Endothelial cell of hepatic sinusoid (primary cell): ENCODE measurements at regions not wholly inside any gene's neighbourhood (a gene's known extent, or its start where the extent isn't known, plus 50 kb on each side); places are given as distances from the start of the nearest gene placed in this dataset.

Experiments used
- in situ Hi-C: cut with HindIII; loops from 2 replicates; pipeline ENCODE4 v1.10.0; 2017; ENCODE audit warnings: low sequenced_read_pairs

DNA sequence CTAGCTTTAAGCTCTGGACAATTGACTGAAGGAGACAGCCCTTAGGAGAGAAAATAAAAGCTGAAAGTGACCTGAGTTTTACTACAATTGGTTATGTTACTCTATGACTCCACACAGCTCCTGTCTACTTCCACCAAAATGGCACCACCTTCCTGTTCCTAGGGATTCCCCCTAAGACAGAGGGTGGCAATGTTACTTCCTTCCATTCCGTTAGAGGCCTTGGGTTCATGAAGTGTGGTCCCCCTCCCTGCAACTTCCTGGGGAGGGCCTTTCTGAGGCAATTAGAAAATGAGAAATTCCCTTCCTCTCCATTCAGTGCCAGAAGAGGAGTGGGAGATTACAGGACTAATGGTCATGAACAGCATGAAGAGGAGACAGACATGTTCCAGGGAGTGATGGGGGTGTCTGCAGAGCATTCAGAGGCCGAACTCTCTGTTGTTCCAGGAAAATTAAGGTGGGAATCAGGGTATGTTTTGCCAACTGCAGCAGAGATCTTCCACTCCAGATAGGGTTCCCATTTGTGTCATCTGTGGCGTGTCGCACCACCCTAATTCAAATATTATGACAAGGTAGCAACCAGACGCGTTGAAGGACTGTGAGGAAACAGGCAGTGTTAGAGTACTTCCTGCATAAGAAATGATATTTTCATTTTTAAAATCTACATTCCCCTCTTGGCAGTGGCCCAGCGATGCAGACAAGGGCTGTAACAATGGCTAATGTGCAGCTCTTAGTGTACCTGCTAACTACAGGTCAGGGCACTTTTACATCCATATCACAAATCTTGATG is 53.1 kb upstream of the TRIM67 start:
- in situ Hi-C loops = no loop called here

DNA sequence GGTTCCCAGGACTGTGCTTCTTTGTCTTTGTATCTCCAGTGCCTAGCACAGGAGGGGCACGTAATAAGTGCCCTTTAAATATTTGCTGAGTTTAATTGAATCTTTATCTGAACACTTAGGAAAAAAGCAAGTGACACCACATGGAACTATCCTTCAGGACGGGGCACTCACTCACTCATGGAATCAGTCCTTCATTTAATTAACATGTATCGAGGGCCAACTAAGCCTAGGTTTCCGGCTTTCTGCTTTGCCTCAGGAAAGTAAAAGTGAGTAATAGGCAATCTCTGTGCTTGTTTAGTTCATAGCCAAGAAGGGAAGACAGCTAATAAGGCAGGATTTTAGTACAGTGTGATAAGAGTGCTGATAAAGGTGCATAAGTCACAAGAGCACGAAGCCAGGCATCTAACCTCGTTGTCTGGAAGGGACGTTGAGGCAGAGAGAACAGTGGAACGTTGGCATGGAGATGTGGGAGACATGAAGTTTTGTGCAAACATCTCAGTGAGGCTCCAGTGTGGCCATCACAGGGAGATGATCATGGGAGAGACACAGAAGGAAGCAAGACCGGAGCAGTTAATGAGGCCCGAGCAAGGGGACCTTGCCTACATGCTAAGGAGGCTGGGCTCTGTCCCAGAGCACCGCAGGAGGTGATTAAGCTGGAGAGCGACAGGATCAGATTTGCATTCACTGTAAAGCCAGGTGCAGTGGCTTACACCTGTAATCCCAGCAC is 54.1 kb upstream of the TRIM67 start:
- in situ Hi-C loops = no loop called here

DNA sequence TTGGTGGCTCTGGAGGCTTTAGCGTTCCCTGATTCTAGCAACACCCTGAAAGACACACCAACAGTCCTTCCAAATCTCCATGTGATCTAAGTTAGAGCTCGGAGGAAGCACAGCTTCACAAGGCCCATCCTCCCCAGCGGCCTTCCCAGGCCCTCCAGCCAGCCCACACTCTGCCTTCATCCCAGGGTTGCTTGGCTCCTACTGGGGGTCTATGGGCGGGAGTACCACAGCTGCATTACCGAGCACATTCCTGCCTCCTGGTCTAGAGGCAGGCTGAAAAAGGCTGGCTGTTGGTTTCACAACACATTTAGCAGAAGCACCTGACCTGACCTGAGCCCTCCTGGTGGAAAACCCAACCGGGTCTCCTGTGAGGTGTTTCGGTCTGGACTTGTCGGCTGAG is 54.7 kb upstream of the TRIM67 start:
- in situ Hi-C loops = no loop called here

DNA sequence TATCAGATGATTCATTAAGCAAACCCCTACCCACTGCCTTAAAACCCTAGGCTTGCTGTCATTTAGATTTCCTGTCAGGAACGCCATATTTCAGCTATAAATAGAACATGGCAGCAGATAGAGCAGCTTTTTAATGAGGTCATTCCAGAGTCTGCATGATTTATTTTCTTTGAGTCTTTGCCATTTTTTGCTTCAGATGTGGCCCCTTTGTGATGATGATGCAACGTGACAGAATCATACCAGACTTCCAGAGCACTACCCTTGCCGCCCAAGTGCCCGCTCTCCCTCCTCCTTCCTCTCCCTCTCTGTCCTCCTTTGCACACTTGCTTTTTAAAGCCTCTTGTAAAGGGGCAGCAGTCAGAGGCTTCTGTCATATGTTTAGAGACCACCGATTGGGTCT is 55.5 kb upstream of the TRIM67 start:
- in situ Hi-C loops = no loop called here

DNA sequence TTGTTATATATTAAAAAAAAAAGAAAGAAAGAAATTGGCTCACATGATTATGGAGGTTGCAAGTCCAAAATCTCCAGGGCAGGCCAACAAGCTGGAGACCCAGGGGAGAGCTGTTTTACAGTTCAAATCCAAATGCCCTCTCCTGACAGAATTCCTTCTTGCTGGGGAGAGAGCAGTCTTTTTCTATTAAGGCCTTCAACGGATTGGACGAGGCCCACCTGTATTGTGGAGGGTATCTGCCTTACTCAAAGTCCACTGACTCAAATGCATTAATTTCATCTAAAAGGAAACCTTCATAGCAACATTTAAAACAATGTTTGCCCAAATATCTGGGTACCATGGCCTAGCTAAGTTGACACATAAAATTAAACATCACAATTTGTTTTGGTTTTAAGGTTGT is 56.9 kb upstream of the TRIM67 start:
- in situ Hi-C loops = loop anchor here (5.0 kb wide), 1 partner anchor 37 kb away; no protein-coding TSS in a partner anchor

DNA sequence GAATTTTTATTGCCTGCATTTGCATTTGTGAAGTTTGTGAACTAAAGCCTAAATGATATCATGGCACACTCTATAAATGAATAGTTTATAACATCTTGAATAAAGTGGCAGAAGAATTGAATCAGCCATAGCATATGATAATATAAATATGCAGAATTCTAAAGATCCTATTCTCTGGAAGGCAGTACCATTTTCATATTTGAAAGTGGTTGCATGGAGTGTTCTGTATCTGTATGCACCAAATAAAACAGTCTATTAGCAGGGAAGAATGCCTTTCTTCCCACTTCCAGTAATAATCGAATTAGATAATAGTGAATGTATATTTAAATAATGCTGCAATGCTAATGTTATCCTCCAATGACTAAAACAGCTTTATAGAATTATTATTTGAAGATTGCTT is 57.9 kb upstream of the TRIM67 start:
- in situ Hi-C loops = loop anchor here (5.0 kb wide), 1 partner anchor 38 kb away; no protein-coding TSS in a partner anchor

DNA sequence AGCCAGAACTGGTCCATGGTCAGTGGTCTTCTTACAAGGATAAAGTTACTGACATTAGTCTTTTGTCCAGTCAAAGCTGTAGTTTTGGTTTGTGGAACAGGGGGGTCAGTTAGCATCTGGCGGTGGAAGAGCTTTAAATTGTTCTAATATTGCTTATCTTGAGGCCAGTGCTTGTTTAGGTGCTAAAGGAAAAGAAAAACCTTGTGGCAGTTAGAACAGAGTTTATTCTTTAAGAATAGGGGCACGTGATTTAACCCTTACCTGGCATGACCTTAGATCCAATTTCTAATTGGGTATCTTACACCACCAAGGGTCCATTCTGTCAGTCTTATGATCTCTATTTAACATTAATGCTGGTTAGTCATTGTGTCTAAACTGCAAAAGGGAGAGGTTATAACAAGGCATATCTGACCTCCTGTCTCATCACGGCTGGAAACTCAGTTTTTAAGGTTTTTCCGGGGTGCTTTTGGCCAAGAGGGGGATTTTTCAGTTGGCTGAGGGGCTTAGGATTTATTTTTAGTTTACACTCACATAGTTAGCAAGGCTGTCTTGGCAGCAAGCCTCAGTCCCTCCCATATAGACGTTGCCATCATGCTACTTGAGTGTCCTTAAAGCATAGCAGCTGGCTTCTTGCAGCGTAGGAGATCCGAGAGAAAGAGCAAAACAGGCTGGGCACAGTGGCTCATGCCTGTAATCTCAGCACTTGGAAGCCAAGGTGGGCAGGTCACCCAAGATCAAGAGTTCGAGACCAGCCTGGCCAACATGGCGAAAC is 60.1 kb upstream of the FAM89A start:
- in situ Hi-C loops = loop anchor here (5.0 kb wide), 1 partner anchor 42 kb away; no protein-coding TSS in a partner anchor

DNA sequence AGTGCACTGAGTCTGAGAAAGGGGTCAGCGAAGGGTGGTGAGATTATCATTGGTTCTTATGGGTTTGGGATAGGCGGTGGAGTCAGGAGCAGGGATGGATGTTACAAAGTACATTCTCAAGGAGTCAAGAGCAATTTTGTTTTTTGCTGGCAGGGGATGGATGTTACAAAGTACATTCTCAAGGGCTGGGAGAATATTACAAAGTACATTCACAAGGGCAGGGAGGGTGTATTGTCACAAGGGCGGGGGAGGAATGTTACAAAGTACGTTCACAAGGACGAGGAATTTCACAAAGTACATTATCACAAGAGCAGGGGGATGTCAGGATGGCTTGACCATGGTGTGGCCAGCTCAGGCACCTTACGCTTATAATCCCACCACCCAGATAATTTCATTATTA is 59.3 kb upstream of the FAM89A start:
- in situ Hi-C loops = no loop called here

DNA sequence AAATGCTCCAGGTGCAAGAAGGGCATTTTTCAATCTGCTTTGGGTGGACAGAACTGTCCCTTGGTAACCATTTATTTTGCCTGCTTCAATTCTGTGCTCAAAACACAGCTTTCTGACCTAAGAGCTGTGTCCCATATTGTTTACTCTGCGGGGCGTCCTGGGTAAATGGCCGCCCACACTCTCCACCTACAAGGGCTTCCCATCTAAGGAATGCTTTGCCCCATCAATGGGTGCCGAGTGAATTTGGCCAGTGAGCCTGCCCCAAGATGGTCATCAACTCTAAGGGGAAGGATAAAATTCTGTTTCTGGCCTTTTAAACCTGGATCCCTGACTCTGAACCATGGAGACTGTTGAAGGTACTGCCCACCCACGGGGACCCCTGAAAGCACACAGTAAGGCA is 55.5 kb upstream of the FAM89A start:
- in situ Hi-C loops = no loop called here

DNA sequence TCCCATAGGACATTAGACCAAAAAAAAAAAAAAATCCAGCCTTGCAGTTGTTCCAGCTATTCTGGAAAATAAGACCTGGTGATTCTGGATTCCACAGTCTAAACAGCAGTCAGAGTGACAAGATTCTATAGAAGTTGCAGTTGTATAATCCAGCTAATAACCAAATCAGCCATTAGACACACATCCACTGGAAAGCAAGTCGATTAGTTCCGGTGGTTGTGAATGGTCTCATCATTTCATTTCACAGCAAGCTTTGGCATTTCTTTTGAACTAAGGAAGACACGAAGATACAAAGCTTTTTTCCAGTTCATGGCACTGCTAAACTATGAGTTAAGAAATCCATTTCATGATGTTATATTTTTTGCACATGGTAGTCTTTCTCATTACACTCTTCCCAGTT is 54.4 kb upstream of the FAM89A start:
- in situ Hi-C loops = no loop called here

DNA sequence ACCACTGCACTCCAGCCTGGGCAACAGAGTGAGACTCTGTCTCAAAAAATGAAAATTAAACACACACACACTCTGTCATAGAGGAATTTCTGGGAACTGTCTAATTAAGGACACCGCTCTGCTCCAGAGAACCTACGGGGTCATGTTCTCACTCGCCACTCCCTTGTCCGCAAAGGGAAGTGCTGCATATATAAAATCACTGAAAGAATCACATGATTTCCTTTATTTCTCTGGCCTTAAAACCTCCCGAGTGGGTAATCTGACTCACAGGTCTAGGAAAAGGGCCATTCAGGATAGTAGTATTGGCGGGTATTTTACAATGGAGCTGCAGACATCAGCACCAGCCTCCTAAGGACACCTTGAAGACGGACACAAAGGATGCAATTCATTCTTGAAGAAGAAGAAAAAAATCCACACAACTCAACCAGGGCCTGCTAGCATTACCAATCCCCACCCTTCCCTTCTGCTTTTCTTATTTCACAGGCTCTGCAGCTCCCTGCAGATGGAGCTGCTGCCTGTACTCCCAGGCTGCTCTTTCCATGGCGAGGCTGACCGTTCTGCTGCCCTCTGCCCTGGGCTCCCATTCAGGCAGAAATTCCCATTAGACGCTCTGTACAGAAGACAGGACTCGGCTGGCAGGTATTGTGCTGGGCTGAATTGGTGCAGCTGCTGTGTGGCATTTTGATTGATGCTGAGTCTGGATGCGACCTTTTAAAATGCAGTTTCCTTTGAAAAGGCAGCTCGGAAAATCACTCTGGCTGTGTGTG is 53.3 kb upstream of the FAM89A start:
- in situ Hi-C loops = no loop called here

DNA sequence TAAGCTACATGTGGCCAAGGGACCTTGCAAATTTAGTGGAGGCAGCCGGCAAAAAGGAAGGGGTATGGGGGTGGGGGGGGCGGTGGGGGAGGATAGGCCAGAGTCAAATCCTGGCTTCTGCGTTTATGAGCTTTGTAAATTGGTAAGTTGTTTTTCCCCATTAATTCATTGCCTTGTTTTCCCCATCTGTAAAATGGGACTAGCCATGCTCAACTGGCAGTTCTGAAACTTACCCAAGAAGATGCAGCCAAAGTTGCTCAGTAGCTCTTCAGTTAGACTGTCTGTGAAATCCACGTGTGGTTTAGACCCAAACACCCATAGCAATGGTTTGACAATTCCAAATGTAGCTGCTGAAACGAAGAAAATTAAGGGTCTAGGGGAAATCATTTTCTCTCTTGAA is 52.3 kb upstream of the FAM89A start:
- in situ Hi-C loops = no loop called here

DNA sequence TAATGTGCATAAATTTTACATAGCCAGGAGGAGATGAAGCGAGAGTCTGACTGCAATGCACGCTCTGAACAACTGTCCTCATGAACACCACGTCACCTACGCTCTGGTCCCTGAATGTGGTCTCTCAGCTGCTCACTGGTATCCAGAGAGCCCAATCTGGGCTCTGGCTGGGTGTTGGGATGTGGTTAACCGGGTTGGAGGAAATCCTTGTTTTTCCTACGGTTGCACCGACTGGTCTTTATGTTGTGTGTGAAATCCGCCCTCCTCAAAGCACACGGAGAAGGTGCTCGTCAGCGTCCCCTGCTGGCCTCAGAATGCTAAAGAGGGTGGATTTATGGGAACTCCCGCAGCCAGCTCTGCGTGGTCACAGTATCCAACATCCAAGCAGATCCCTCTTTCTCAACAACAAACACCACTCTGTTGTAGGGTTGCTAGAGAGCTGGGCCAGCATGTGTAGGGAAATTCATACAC is 51.8 kb upstream of the FAM89A start:
- in situ Hi-C loops = no loop called here

DNA sequence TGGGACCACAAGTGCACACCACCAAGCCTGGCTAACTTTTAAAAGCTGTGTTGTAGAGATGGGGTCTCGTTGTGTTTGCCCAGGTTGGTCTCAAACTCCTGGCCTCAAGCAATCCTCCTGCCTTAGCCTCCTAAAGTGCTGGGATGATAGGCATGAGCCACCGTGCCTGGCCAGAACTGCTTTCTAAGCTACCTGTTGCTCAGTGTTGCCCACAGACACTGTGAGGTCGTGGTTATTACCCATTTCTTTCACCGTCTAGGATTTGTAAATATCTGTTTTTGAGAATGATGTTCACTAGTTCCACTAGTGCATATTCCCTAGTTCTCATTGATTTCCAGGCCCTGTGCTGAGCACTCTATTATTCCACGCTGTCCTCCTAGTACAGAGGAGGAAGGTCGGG is 51.4 kb upstream of the FAM89A start:
- in situ Hi-C loops = no loop called here
